Adrenal gland (tissue), 5 donors: ENCODE measurements at regions not wholly inside any gene's neighbourhood (a gene's known extent, or its start where the extent isn't known, plus 50 kb on each side); places are given as distances from the start of the nearest gene placed in this dataset.

Experiments
- CTCF ChIP-seq, 6 experiments: fragments of 450-650 bp in 4 of 6; fragments of 200-600 bp in 2 of 6; sonication (generic) in 1 of 6; IDR thresholded peaks; 1 replicate in 5 of 6; 2 replicates in 1 of 6; pipeline versions ENCODE4 v1.5.1 to v1.8.0; 2016 to 2021; ENCODE audit warnings: antibody characterized with exemption in 6 of 6, mild to moderate bottlenecking in 2 of 6, moderate library complexity in 1 of 6
- POLR2A ChIP-seq, 2 donors: fragments of 450-650 bp; IDR thresholded peaks; one replicate each; pipeline ENCODE4 v1.6.1; 2017; ENCODE audit warnings: antibody characterized with exemption in 2 of 2, mild to moderate bottlenecking in 2 of 2, moderate library complexity in 1 of 2
- donor health status: DM: no; HTN: no; CAD: no.

- TF ChIP-seq CTCF (IDR thresholded peaks at IDR 0.05) (no peak), POLR2A (IDR thresholded peaks at IDR 0.05) (no peak)
Measured at GRCh38 chr15:69751147-69751546, 298.5 kb downstream of the RPLP1 start.
